ENCODE measurements at regions not wholly inside any gene's neighbourhood (a gene's known extent, or its start where the extent isn't known, plus 50 kb on each side); places are given as distances from the start of the nearest gene placed in this dataset.

GRCh38 chr3:83011481-83011880 is 1250.0 kb upstream of the GBE1 start:
- TF ChIP-seq EZH2 (IDR thresholded peaks at IDR 0.05; ENCODE audit: insufficient read depth, poor library complexity, severe bottlenecking) = no peak
- no peak for TF ChIP-seq EZH2phosphoT487 (IDR thresholded peaks at IDR 0.05; ENCODE audit: insufficient read depth, low read depth)
